ENCODE measurements at regions not wholly inside any gene's neighbourhood (a gene's known extent, or its start where the extent isn't known, plus 50 kb on each side); places are given as distances from the start of the nearest gene placed in this dataset.

DNA sequence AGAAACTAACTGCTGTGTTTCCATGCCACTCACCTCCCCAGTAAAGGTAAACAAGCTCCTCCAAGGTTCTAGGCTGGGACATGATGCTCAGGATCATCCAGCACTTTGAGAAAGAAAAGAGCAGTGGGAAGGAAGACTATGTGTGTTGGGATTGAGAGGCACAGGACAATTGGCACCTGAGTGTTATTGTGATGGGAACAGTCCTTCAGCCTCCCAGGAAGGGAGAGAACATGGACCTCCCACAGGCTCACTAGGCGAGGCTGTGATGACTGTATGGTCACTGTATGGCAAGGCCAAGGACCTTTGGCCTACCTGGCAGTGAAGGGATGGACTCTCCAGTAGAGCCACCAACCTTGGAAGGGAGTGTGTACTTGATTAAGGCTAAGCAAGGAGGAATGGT is 123.2 kb upstream of the UNC5B start:
- Mint-ChIP-seq H3K27me3 (peaks cover 6% of the 10 kb centered on the region), H3K27ac (no peak overlapping the region), H3K4me1 (no peaks in the 10 kb centered on the region), H3K9me3 (ENCODE audit: insufficient read depth) (peaks cover 2% of the 10 kb centered on the region), H3K4me3 (no peak overlapping the region)
- Histone ChIP-seq H4K20me1 (ENCODE audit: control insufficient read depth, insufficient read depth, low read length, poor library complexity, severe bottlenecking) (no peaks in the 10 kb centered on the region), H3K36me3 (replicated peaks in 1 of 2; ENCODE audit: control extremely low read depth in 1 of 2, control insufficient read depth in 1 of 2, extremely low read depth in 1 of 2, insufficient read depth in 2 of 2, low read length in 1 of 2) (no peaks in the 10 kb centered on the region), H3K27me3 (replicated peaks in 1 of 4; ENCODE audit: control extremely low read depth in 1 of 4, control insufficient read depth in 3 of 4, insufficient read depth in 4 of 4, low read length in 3 of 4) (no peaks in the 10 kb centered on the region), H3K4me3 (ENCODE audit: control extremely low read depth in 1 of 5, extremely low read depth in 1 of 5, insufficient read depth in 1 of 5, low read depth in 2 of 5, low read length in 4 of 5) (no peak overlapping the region), H3K4me1 (ENCODE audit: control insufficient read depth in 2 of 2, insufficient read depth in 2 of 2, low read length in 2 of 2) (no peaks in the 10 kb centered on the region), H3K27ac (ENCODE audit: low read length in 2 of 2) (no peak overlapping the region), H3K4me2 (replicated peaks; ENCODE audit: low read depth, low read length, poor library complexity, severe bottlenecking) (no peak overlapping the region), H3K9me3 (ENCODE audit: control extremely low read depth in 1 of 3, control insufficient read depth in 2 of 3, insufficient read depth in 1 of 3, low read length in 2 of 3) (peaks cover 0 to 8% (median 0%) of the 10 kb centered on the region in 3 donors), H3K9ac (ENCODE audit: low read length) (no peak overlapping the region), H3K79me2 (ENCODE audit: control insufficient read depth, insufficient read depth, low read length) (no peaks in the 10 kb centered on the region), H2AFZ (ENCODE audit: insufficient read depth, low read depth, low read length, poor library complexity, severe bottlenecking) (no peak overlapping the region)
- POLR2A ChIA-PET = no interaction called here
- ATAC-seq (ENCODE audit: low read depth) (no peak), DNase-seq (no peak)
- CTCF ChIA-PET = no interaction called here
- TF ChIP-seq, protein P1, sequence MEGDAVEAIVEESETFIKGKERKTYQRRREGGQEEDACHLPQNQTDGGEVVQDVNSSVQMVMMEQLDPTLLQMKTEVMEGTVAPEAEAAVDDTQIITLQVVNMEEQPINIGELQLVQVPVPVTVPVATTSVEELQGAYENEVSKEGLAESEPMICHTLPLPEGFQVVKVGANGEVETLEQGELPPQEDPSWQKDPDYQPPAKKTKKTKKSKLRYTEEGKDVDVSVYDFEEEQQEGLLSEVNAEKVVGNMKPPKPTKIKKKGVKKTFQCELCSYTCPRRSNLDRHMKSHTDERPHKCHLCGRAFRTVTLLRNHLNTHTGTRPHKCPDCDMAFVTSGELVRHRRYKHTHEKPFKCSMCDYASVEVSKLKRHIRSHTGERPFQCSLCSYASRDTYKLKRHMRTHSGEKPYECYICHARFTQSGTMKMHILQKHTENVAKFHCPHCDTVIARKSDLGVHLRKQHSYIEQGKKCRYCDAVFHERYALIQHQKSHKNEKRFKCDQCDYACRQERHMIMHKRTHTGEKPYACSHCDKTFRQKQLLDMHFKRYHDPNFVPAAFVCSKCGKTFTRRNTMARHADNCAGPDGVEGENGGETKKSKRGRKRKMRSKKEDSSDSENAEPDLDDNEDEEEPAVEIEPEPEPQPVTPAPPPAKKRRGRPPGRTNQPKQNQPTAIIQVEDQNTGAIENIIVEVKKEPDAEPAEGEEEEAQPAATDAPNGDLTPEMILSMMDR (IDR thresholded peaks at IDR 0.05) = no peak
- no peak for TF ChIP-seq EZH2 (IDR thresholded peaks at IDR 0.05; ENCODE audit: borderline replicate concordance, insufficient read depth, low read depth, low read length, poor library complexity, severe bottlenecking)
- 80% methylated on average over 1 of the region's 1 CpG for WGBS (ENCODE audit: insufficient coverage)
- intact Hi-C loops (cut with micrococcal nuclease) = no loop called here

DNA sequence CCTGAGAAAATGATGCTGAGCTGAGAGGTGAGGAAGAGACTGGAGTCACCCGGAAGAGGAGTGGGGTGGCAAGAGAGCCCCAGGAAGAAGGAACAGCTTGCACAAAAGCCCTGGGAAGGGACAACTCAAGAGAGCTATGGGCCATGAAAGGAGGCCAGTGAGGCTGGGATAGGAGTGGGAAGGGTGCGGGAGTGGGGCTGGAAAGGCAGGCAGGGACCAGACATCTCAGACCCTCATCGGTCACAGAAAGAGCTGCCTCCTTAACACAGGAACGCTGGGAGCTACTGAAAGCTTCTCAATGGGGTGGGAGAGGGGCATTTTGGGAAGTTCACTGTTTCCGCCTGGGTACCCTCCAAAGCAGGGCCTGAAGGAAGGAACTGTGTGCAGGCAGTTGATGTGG is 122.0 kb upstream of the UNC5B start:
- Histone ChIP-seq H3K27me3 (replicated peaks in 1 of 4; ENCODE audit: control extremely low read depth in 1 of 4, control insufficient read depth in 3 of 4, insufficient read depth in 4 of 4, low read length in 3 of 4) (no peaks in the 10 kb centered on the region), H3K4me2 (replicated peaks; ENCODE audit: low read depth, low read length, poor library complexity, severe bottlenecking) (no peak overlapping the region), H3K9me3 (ENCODE audit: control extremely low read depth in 1 of 3, control insufficient read depth in 2 of 3, insufficient read depth in 1 of 3, low read length in 2 of 3) (peaks cover 0 to 12% (median 0%) of the 10 kb centered on the region in 3 donors), H3K79me2 (ENCODE audit: control insufficient read depth, insufficient read depth, low read length) (no peaks in the 10 kb centered on the region), H3K4me3 (ENCODE audit: control extremely low read depth in 1 of 5, extremely low read depth in 1 of 5, insufficient read depth in 1 of 5, low read depth in 2 of 5, low read length in 4 of 5) (no peak overlapping the region), H4K20me1 (ENCODE audit: control insufficient read depth, insufficient read depth, low read length, poor library complexity, severe bottlenecking) (no peaks in the 10 kb centered on the region), H3K4me1 (ENCODE audit: control insufficient read depth in 2 of 2, insufficient read depth in 2 of 2, low read length in 2 of 2) (no peaks in the 10 kb centered on the region), H2AFZ (ENCODE audit: insufficient read depth, low read depth, low read length, poor library complexity, severe bottlenecking) (no peak overlapping the region), H3K36me3 (replicated peaks in 1 of 2; ENCODE audit: control extremely low read depth in 1 of 2, control insufficient read depth in 1 of 2, extremely low read depth in 1 of 2, insufficient read depth in 2 of 2, low read length in 1 of 2) (no peaks in the 10 kb centered on the region), H3K9ac (ENCODE audit: low read length) (no peak overlapping the region), H3K27ac (ENCODE audit: low read length in 2 of 2) (no peak overlapping the region)
- ChIA-PET POLR2A (no interaction called here), CTCF (no interaction called here)
- Mint-ChIP-seq H3K9me3 (ENCODE audit: insufficient read depth) (peaks cover 2% of the 10 kb centered on the region), H3K4me3 (no peak overlapping the region), H3K27ac (no peak overlapping the region), H3K4me1 (no peaks in the 10 kb centered on the region), H3K27me3 (peaks cover 12% of the 10 kb centered on the region)
- TF ChIP-seq, protein P1 (IDR thresholded peaks at IDR 0.05) = no peak
- no peak for TF ChIP-seq EZH2 (IDR thresholded peaks at IDR 0.05; ENCODE audit: borderline replicate concordance, insufficient read depth, low read depth, low read length, poor library complexity, severe bottlenecking)
- intact Hi-C loops (cut with micrococcal nuclease) = no loop called here
- DNase-seq = no peak
- no peak for ATAC-seq (ENCODE audit: low read depth)
- 100% methylated on average over 3 of the region's 5 CpGs for WGBS (ENCODE audit: insufficient coverage)
